AG04449 (cell line): ENCODE measurements at regions not wholly inside any gene's neighbourhood (a gene's known extent, or its start where the extent isn't known, plus 50 kb on each side); places are given as distances from the start of the nearest gene placed in this dataset.
"Not testable (repeated sequence)": the region's sequence is repeated elsewhere in the genome, so short reads cannot be mapped to it uniquely, and the experiment has no call there.

Source experiments
- CTCF ChIA-PET: fragments of 350-600 bp; formaldehyde crosslinking; extraction: SDS; loops from one replicate; lab custom pipeline; 2021; ENCODE audit warnings: antibody characterized with exemption; lab: Yijun Ruan, JAX
- POLR2A ChIA-PET: fragments of 400-600, 350-600 bp; formaldehyde crosslinking; extraction: SDS; loops from one replicate; lab custom pipeline; 2020; ENCODE audit warnings: antibody characterized with exemption, inconsistent platforms; lab: Yijun Ruan, JAX
- DNase-seq: peaks from one replicate; pipeline ENCODE4 v3.0.0-alpha.2; 2010; ENCODE audit warnings: low read depth, low spot score
- H3K4me3 ChIP-seq: 2 replicates; pipeline ENCODE4 v1.5.1; 2011; ENCODE audit warnings: low read depth, mild to moderate bottlenecking, control low read depth, low read length
- CTCF ChIP-seq: IDR thresholded peaks from one replicate; pipeline ENCODE4 v1.5.1; 2011; ENCODE audit warnings: mild to moderate bottlenecking, moderate library complexity, low read length, control low read depth, inconsistent platforms; ENCODE audit not compliant: insufficient read depth; ENCODE audit errors: missing control alignments

- TF ChIP-seq CTCF = no peak
- no peak for DNase-seq
- CTCF ChIA-PET = no interaction called here
- POLR2A ChIA-PET = no interaction called here
- H3K4me3 ChIP-seq = no peak overlapping the region
Observed at GRCh38 chr12:131445184-131445774, 265.6 kb upstream of the SFSWAP start.

- no peak overlapping the region for H3K4me3 ChIP-seq
- TF ChIP-seq CTCF = no peak
- POLR2A ChIA-PET = no interaction called here
- CTCF ChIA-PET = no interaction called here
- DNase-seq = no peak
Observed at GRCh38 chr12:131445795-131446194, 265.1 kb upstream of the SFSWAP start.

GRCh38 chr12:131447636-131448035 lies 263.3 kb upstream of the SFSWAP start:
- DNase-seq, H3K4me3 ChIP-seq, CTCF ChIA-PET, POLR2A ChIA-PET: not testable (repeated sequence)

- TF ChIP-seq CTCF = no peak
- DNase-seq = no peak
- ChIA-PET POLR2A (no interaction called here), CTCF (no interaction called here)
- no peak overlapping the region for H3K4me3 ChIP-seq
Observed at GRCh38 chr12:131448254-131448795, 262.6 kb upstream of the SFSWAP start.

GRCh38 chr12:131449027-131449426 lies 261.9 kb upstream of the SFSWAP start:
- ChIA-PET CTCF (no interaction called here), POLR2A (no interaction called here)
- no peak overlapping the region for H3K4me3 ChIP-seq
- no peak for TF ChIP-seq CTCF
- DNase-seq = no peak

- ChIA-PET POLR2A (no interaction called here), CTCF (no interaction called here)
- no peak overlapping the region for H3K4me3 ChIP-seq
- TF ChIP-seq CTCF = peak; percentile 8
- no peak for DNase-seq
Observed at GRCh38 chr12:131452444-131452860, 258.4 kb upstream of the SFSWAP start.
